ENCODE measurements at regions not wholly inside any gene's neighbourhood (a gene's known extent, or its start where the extent isn't known, plus 50 kb on each side); places are given as distances from the start of the nearest gene placed in this dataset.

DNA sequence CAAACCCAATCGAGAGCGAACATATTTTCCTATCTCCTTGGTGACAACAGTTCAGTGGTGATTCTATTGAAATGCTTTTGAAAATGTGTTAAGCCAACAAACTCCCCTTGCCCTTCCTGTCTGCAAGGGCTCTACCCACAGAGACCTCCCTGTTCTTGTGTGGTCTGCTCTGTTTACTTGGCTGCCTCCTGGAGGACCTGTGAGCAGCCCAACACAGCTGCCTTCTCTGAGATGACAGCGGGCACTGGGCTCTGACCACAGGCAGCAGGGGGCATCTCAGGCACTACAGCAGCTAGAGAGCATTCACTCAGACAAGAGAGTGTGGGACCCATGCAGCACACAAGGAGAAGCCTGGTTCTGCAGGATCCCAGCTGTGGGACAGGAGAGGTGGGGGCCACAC is 416.4 kb downstream of the TCERG1L start:
- WGBS, 2 donors = 53 to 56% methylated on average over 3 of the region's 3 CpGs
- Histone ChIP-seq H3K27ac (no peak overlapping the region), H3K36me3 (no peaks in the 10 kb centered on the region), H3K4me1 (no peaks in the 10 kb centered on the region), H3K27me3 (peaks cover 0 to 25% (median 8%) of the 10 kb centered on the region in 7 donors), H3K9me3 (no peaks in the 10 kb centered on the region), H3K4me3 (no peak overlapping the region)
- ATAC-seq (no peak), DNase-seq (no peak)
- TF ChIP-seq, protein P1, sequence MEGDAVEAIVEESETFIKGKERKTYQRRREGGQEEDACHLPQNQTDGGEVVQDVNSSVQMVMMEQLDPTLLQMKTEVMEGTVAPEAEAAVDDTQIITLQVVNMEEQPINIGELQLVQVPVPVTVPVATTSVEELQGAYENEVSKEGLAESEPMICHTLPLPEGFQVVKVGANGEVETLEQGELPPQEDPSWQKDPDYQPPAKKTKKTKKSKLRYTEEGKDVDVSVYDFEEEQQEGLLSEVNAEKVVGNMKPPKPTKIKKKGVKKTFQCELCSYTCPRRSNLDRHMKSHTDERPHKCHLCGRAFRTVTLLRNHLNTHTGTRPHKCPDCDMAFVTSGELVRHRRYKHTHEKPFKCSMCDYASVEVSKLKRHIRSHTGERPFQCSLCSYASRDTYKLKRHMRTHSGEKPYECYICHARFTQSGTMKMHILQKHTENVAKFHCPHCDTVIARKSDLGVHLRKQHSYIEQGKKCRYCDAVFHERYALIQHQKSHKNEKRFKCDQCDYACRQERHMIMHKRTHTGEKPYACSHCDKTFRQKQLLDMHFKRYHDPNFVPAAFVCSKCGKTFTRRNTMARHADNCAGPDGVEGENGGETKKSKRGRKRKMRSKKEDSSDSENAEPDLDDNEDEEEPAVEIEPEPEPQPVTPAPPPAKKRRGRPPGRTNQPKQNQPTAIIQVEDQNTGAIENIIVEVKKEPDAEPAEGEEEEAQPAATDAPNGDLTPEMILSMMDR (IDR thresholded peaks at IDR 0.05) = no peak
- intact Hi-C loops (cut with DNase I) = no loop called here

DNA sequence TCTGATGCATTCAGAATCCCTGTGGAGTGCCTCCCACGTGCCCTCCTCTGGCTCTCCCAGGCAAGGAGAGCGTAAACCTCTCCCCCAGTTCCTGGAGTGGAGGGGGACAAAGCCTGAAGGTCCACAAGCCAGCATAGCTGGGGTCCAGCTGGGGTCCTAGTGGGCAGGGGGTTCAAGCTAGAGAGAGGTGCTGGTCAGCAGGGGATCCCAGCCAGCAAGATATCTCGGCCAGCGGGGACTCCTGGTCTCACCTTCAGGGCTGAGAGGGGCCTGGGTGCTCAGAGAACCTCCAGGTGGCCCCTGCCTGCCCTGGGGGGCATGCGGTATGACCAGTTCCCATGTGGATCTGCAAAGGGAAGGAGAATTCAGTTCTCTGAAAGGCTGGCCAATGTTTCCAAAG is 413.7 kb downstream of the TCERG1L start:
- Histone ChIP-seq H3K4me3 (no peak overlapping the region), H3K4me1 (no peaks in the 10 kb centered on the region), H3K27ac (no peak overlapping the region), H3K36me3 (no peaks in the 10 kb centered on the region), H3K27me3 (peaks cover 0 to 23% (median 7%) of the 10 kb centered on the region in 7 donors), H3K9me3 (no peaks in the 10 kb centered on the region)
- TF ChIP-seq, protein P1 (IDR thresholded peaks at IDR 0.05) = no peak
- ATAC-seq = no peak
- DNase-seq = no peak
- WGBS, 2 donors = 71 to 74% methylated on average over 5 of the region's 5 CpGs
- intact Hi-C loops (cut with DNase I) = no loop called here

DNA sequence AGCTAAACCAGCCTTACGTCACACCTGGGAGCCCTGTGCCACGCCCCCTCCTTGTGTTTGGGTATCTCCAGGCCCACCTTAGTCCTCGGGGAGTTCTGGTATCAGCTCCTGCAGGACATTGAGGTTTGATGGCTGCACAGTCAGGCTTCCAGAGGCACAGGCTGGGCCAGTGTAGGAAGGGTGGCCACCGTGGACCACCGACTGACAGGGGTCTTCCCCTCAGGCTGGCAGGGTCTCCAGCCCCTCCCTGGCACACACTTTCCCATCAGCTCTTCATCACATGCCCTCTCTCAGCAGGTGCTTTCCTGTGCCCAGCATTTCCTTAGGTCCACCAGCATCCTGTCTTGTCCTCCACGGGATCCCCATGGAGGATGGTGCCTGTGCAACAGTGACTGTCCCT is 413.1 kb downstream of the TCERG1L start:
- Histone ChIP-seq H3K27ac (no peak overlapping the region), H3K4me1 (no peaks in the 10 kb centered on the region), H3K27me3 (peaks cover 0 to 23% (median 7%) of the 10 kb centered on the region in 7 donors), H3K9me3 (no peaks in the 10 kb centered on the region), H3K4me3 (no peak overlapping the region), H3K36me3 (no peaks in the 10 kb centered on the region)
- no peak for ATAC-seq
- WGBS, 2 donors = 65 to 77% methylated on average over 6 of the region's 6 CpGs
- DNase-seq = no peak
- TF ChIP-seq, protein P1 (IDR thresholded peaks at IDR 0.05) = no peak
- intact Hi-C loops (cut with DNase I) = no loop called here

DNA sequence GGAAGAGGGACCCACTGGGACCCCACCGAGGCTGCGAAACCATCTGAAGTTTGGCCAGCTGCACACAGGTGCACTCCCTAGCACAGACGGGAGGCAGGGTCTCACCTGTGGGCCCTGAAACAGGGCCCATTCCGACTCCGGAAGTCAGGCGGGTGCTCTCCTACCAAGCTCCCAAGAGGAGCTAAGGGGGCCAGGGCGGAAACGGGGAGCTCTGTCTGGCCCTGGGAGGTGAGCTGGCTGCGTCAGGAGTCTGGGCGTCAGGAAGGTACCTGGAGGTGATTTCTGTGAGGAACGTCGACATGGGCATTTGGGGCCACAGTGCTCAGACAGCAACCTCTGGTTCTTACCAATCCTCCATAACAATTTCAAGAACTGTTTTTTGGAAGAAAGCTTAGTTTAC is 411.7 kb downstream of the TCERG1L start:
- TF ChIP-seq, protein P1 (IDR thresholded peaks at IDR 0.05) = no peak

More for the DNA sequence above, 411.7 kb downstream of the TCERG1L start:
- no peak for ATAC-seq
- Histone ChIP-seq H3K4me1 (no peaks in the 10 kb centered on the region), H3K27ac (no peak overlapping the region), H3K4me3 (no peak overlapping the region), H3K36me3 (no peaks in the 10 kb centered on the region), H3K27me3 (peaks cover 0 to 27% (median 13%) of the 10 kb centered on the region in 7 donors), H3K9me3 (no peaks in the 10 kb centered on the region)
- 90% methylated on average over 12 of the region's 12 CpGs for WGBS, 2 donors
- intact Hi-C loops (cut with DNase I) = no loop called here
- no peak for DNase-seq
